Tongue (tissue), 1 donor: ENCODE measurements at regions not wholly inside any gene's neighbourhood (a gene's known extent, or its start where the extent isn't known, plus 50 kb on each side); places are given as distances from the start of the nearest gene placed in this dataset.

ENCODE experiments used
- DNase-seq: peaks from one replicate; pipeline ENCODE4 v3.0.0-alpha.2; 2015

- peak; percentile 19 for DNase-seq
Observed at GRCh38 chrX:109934434-109934833, 68.5 kb upstream of the TMEM164 start.

DNA sequence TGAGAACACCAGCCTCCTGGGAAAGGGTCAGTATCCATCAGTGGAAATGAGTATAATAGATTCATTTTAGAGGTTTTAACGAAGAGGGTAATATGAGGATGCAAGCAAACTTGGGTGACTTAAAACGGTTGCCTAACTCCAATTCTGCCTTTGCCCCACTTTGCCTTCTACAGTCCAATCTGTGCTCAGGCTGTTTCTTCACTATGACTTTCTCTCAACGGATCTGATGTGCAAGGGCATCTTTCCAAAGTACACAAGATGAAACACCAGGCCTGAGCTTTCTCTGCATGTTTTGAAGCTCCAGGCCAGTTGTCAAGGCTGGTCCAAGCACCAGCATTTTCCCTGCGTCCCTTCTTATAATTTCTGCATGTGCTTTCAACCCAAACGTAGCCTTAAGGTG lies 68.0 kb upstream of the TMEM164 start:
- DNase-seq: no peak

- DNase-seq: no peak
Observed at GRCh38 chrX:109936114-109936513, 66.8 kb upstream of the TMEM164 start.

DNA sequence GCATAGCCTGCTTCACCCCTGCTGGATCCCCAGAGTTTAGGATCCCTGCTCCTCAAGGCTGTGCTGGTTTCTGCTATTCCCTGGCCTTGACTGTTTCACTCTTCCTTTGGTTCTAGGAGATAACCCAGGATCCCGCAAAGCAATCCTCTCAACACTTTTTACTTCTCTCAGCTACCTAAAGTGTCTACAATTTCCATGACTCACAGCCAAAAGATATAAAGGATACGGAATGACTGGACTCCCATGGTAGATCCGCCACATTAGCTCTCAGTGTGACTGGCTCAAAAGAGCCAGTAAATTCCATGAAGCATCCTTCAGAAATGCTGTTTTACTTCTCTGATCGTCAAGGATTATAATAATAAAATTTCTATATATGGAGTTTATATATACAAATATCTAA lies 66.3 kb upstream of the TMEM164 start:
- DNase-seq: no peak

DNA sequence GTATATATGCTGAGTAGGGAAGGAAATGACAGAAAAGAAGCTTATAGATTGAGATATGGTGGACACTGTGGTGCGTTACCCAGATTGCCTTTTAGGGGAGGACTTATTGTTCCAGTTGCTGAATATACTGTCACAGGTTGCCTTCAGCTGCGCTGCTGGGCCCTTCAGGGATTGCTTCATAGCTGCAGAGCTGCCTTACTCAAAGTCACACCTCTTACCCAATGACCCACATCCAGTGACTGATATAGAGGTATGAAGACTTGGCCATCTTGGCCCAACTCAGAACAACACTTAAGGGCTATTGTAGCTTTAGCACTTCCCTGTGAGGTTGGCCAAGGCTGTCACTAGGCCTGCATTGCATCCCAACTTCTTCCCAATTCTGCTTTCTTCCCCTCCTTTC lies 63.4 kb upstream of the TMEM164 start:
- DNase-seq: no peak

GRCh38 chrX:109940411-109940810 lies 62.5 kb upstream of the TMEM164 start:
- DNase-seq: no peak

GRCh38 chrX:109943092-109943739 lies 59.7 kb upstream of the TMEM164 start:
- no peak for DNase-seq

GRCh38 chrX:109943740-109944092 lies 59.2 kb upstream of the TMEM164 start:
- no peak for DNase-seq

DNA sequence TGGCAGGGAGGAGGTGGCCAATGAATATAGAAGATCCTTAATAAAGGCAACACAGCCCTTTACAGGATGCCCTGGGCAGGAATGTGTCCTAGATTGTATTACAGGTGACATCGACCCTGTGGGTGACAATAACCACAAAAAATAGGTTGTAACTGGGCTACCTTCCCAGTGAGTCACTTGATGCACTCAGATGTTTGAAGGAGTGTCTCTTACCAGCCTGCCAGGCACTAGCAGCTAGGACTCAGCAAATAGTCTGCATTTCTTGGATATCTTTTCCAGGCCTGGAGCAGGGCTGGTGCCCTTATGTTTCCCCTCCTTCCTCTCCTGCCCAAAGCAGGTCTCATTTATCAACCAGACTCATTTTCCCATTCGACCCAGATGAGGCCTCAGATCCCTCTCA lies 50.9 kb upstream of the TMEM164 start:
- DNase-seq: no peak

GRCh38 chrX:109952985-109953905 lies 49.7 kb upstream of the TMEM164 start:
- DNase-seq: peak; percentile 3
